ENCODE measurements at regions not wholly inside any gene's neighbourhood (a gene's known extent, or its start where the extent isn't known, plus 50 kb on each side); places are given as distances from the start of the nearest gene placed in this dataset.

DNA sequence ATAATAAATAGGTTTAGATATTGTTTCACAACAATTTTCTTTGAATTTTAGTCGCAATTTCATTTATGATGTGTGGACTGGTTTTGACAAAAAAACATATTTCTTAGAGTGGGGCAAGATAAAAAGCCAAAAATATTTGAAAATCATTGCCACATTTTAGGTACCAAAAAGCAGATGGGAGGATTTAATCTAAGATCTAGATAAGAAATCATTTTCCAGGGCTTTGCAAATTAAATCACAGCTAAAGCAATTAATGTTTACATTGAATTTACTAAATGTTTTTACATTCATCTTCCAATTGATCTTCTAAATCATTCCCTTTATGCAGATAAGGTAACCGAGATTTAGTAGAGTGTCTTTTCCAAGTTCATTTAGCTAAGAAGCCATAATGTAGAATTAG lies 1386.0 kb upstream of the TENM4 start:
- no peak overlapping the region for H2AFZ ChIP-seq (replicated peaks; ENCODE audit: low read length, poor library complexity)
- no peak overlapping the region for H2BK120ac ChIP-seq (ENCODE audit: low read depth, low read length)
- H4K91ac ChIP-seq (ENCODE audit: insufficient read depth, low read depth, low read length) = no peak overlapping the region
- H3K4ac ChIP-seq (ENCODE audit: low read depth, low read length) = no peak overlapping the region
- DNase-seq (no peak), ATAC-seq (ENCODE audit: low read depth) (no peak)
- POLR2A ChIA-PET (ENCODE audit: unreplicated experiment) = no interaction called here
- TF ChIP-seq POLR2A (IDR thresholded peaks at IDR 0.05; ENCODE audit: low read depth, low read length) (no peak), RFX5 (IDR thresholded peaks at IDR 0.05; ENCODE audit: low read depth, low read length) (no peak), RAD21 (IDR thresholded peaks at IDR 0.05; ENCODE audit: low read length) (no peak), BHLHE40 (IDR thresholded peaks at IDR 0.05; ENCODE audit: low read depth, low read length) (no peak), MXI1 (IDR thresholded peaks at IDR 0.05; ENCODE audit: borderline replicate concordance, low read depth, low read length) (no peak), NFE2L2 (IDR thresholded peaks at IDR 0.05; ENCODE audit: low read depth, low read length) (no peak), RCOR1 (IDR thresholded peaks at IDR 0.05; ENCODE audit: insufficient replicate concordance, low read length) (no peak), MAFK (IDR thresholded peaks at IDR 0.05; ENCODE audit: low read depth, low read length) (no peak), CHD1 (IDR thresholded peaks at IDR 0.05; ENCODE audit: low read depth, low read length) (no peak), FOS (IDR thresholded peaks at IDR 0.05; ENCODE audit: low read depth, low read length) (no peak), MAZ (IDR thresholded peaks at IDR 0.05; ENCODE audit: borderline replicate concordance, low read depth, low read length) (no peak), CEBPB (IDR thresholded peaks at IDR 0.05; ENCODE audit: low read depth, low read length) (no peak)
- TF ChIP-seq, protein P1, sequence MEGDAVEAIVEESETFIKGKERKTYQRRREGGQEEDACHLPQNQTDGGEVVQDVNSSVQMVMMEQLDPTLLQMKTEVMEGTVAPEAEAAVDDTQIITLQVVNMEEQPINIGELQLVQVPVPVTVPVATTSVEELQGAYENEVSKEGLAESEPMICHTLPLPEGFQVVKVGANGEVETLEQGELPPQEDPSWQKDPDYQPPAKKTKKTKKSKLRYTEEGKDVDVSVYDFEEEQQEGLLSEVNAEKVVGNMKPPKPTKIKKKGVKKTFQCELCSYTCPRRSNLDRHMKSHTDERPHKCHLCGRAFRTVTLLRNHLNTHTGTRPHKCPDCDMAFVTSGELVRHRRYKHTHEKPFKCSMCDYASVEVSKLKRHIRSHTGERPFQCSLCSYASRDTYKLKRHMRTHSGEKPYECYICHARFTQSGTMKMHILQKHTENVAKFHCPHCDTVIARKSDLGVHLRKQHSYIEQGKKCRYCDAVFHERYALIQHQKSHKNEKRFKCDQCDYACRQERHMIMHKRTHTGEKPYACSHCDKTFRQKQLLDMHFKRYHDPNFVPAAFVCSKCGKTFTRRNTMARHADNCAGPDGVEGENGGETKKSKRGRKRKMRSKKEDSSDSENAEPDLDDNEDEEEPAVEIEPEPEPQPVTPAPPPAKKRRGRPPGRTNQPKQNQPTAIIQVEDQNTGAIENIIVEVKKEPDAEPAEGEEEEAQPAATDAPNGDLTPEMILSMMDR (conservative IDR thresholded peaks at IDR 0.05; ENCODE audit: low read depth, low read length) = no peak
- TF ChIP-seq, protein P2, sequence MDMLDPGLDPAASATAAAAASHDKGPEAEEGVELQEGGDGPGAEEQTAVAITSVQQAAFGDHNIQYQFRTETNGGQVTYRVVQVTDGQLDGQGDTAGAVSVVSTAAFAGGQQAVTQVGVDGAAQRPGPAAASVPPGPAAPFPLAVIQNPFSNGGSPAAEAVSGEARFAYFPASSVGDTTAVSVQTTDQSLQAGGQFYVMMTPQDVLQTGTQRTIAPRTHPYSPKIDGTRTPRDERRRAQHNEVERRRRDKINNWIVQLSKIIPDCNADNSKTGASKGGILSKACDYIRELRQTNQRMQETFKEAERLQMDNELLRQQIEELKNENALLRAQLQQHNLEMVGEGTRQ (IDR thresholded peaks at IDR 0.05; ENCODE audit: low read depth, low read length) = no peak
- TF ChIP-seq, protein P3, sequence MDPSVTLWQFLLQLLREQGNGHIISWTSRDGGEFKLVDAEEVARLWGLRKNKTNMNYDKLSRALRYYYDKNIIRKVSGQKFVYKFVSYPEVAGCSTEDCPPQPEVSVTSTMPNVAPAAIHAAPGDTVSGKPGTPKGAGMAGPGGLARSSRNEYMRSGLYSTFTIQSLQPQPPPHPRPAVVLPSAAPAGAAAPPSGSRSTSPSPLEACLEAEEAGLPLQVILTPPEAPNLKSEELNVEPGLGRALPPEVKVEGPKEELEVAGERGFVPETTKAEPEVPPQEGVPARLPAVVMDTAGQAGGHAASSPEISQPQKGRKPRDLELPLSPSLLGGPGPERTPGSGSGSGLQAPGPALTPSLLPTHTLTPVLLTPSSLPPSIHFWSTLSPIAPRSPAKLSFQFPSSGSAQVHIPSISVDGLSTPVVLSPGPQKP (IDR thresholded peaks at IDR 0.05; ENCODE audit: borderline replicate concordance, low read depth, low read length) = no peak
- CTCF ChIA-PET = no interaction called here
- H3K18ac ChIP-seq (ENCODE audit: low read depth, low read length) = no peak overlapping the region
- no peak overlapping the region for H4K8ac ChIP-seq (ENCODE audit: low read depth in 2 of 2, low read length in 2 of 2)
- H3K4me3 ChIP-seq (ENCODE audit: insufficient read depth, low read depth, low read length) = no peak overlapping the region
- H3K9ac ChIP-seq (ENCODE audit: low read depth, low read length) = no peak overlapping the region
- no peaks in the 10 kb centered on the region for H3K4me1 ChIP-seq (ENCODE audit: control insufficient read depth, insufficient read depth, low read length)
- H3K56ac ChIP-seq (ENCODE audit: extremely low read depth, insufficient read depth, low read length) = no peak overlapping the region
- no peak overlapping the region for H2AK5ac ChIP-seq (ENCODE audit: low read depth, low read length)
- no peaks in the 10 kb centered on the region for H3K9me1 ChIP-seq (ENCODE audit: insufficient read depth, low read length)
- in situ Hi-C loops (cut with MboI; ENCODE audit: low sequenced_read_pairs) (no loop called here), dilution Hi-C loops (cut with HindIII; ENCODE audit: low sequenced_read_pairs, unreplicated experiment) (no loop called here), intact Hi-C loops (cut with micrococcal nuclease) (loop anchor here (1.0 kb wide), 1 partner anchor 35 kb away; no protein-coding TSS in a partner anchor)
- no peak overlapping the region for H3K4me2 ChIP-seq (ENCODE audit: low read depth, low read length)
- H3K79me1 ChIP-seq (ENCODE audit: low read depth in 1 of 2, low read length in 2 of 2) = no peaks in the 10 kb centered on the region
- H3K23ac ChIP-seq (ENCODE audit: low read depth, low read length) = no peak overlapping the region
- no peaks in the 10 kb centered on the region for H3K9me3 ChIP-seq (ENCODE audit: control insufficient read depth, insufficient read depth, low read length)
- no peak overlapping the region for H4K5ac ChIP-seq (ENCODE audit: low read depth, low read length)
- no peaks in the 10 kb centered on the region for H3K36me3 ChIP-seq (ENCODE audit: control insufficient read depth, insufficient read depth, low read length)
- H2BK5ac ChIP-seq (ENCODE audit: low read depth, low read length, poor library complexity, severe bottlenecking) = no peak overlapping the region
- H4K20me1 ChIP-seq (ENCODE audit: insufficient read depth, low read length) = no peaks in the 10 kb centered on the region
- no peaks in the 10 kb centered on the region for H3K27me3 ChIP-seq (ENCODE audit: control insufficient read depth, insufficient read depth, low read length)
- WGBS, 2 experiments (ENCODE audit: extremely low coverage in 2 of 2, insufficient read length in 1 of 2) = no CpG with 5 or more reads among the region's 2 CpGs
- no peak overlapping the region for H3K27ac ChIP-seq (ENCODE audit: insufficient read depth, low read length)
- H2BK15ac ChIP-seq (ENCODE audit: low read depth, low read length) = no peak overlapping the region
- no peak overlapping the region for H2BK20ac ChIP-seq (ENCODE audit: low read depth, low read length)
- BruUV-seq (replicated peaks) = no TSS peak
- H2AK9ac ChIP-seq (replicated peaks; ENCODE audit: low read depth, low read length, poor library complexity) = no peak overlapping the region
- H3K14ac ChIP-seq (replicated peaks; ENCODE audit: low read depth, low read length) = no peak overlapping the region
